Panc1 (cell line): ENCODE measurements at regions not wholly inside any gene's neighbourhood (a gene's known extent, or its start where the extent isn't known, plus 50 kb on each side); places are given as distances from the start of the nearest gene placed in this dataset.
A peak's percentile ranks its signal among the peaks of the same experiment; 100 is the strongest.

Experiments used
- ATAC-seq: fragments of 200-7000 bp; cut with Tn5 transposase; 2 replicates; pipeline ENCODE4 v1.9.1; 2020; ENCODE audit warnings: mild to moderate bottlenecking, moderate library complexity
- BruUV-seq: library from RNA; stranded (reverse); fragments of 400-500 nt; replicated peaks from 2 replicates; lab custom pipeline; 2021; lab: Mats Ljungman, UMichigan
- CTCF ChIA-PET: fragments of 300-600 bp; sonication (Branson Sonifier 250); formaldehyde crosslinking; loops from one replicate; lab custom pipeline; 2022; ENCODE audit warnings: antibody characterized with exemption; lab: Charles Lee
- POLR2A ChIA-PET: fragments of 300-600 bp; sonication (Branson Sonifier 250); formaldehyde crosslinking; loops from one replicate; lab custom pipeline; 2022; ENCODE audit warnings: antibody characterized with exemption; lab: Charles Lee
- DNase-seq: peaks from one replicate; pipeline ENCODE4 v3.0.0-alpha.2; 2010; ENCODE audit warnings: low read depth, low spot score
- H3K27ac ChIP-seq: 2 replicates; pipeline ENCODE4 v1.5.1; 2011; ENCODE audit warnings: mild to moderate bottlenecking, low read length, inconsistent platforms
- H3K27me3 ChIP-seq: fragments of 200-500 bp; sonication (Bioruptor generic); 2 replicates; pipeline ENCODE4 v1.6.0; 2014; ENCODE audit warnings: low read length, inconsistent platforms; ENCODE audit not compliant: control insufficient read depth, insufficient read depth
- H3K36me3 ChIP-seq: fragments of 200-500 bp; sonication (Bioruptor generic); 2 replicates; pipeline ENCODE4 v1.5.1; 2014; ENCODE audit warnings: inconsistent platforms, mild to moderate bottlenecking, low read length, moderate library complexity; ENCODE audit not compliant: control insufficient read depth, insufficient read depth
- H3K4me1 ChIP-seq: 2 replicates; pipeline ENCODE4 v1.5.1; 2011; ENCODE audit warnings: inconsistent platforms, mild to moderate bottlenecking, low read length, moderate library complexity; ENCODE audit not compliant: control insufficient read depth, insufficient read depth
- H3K4me3 ChIP-seq, 2 experiments: 2 replicates each; pipeline ENCODE4 v1.5.1; 2011 to 2012; ENCODE audit warnings: low read depth in 2 of 2, low read length in 2 of 2, mild to moderate bottlenecking in 2 of 2, inconsistent platforms in 1 of 2, moderate library complexity in 1 of 2
- H3K9me3 ChIP-seq: fragments of 200-500 bp; sonication (Bioruptor generic); 2 replicates; pipeline ENCODE4 v1.5.1; 2014; ENCODE audit warnings: low read depth, mild to moderate bottlenecking, inconsistent platforms, low read length, moderate library complexity; ENCODE audit not compliant: control insufficient read depth, insufficient read depth
- CTCF ChIP-seq: fragments of 450-650 bp; IDR thresholded peaks from 2 replicates; pipeline ENCODE4 v1.5.1; 2017; ENCODE audit warnings: mild to moderate bottlenecking
- POLR2AphosphoS5 ChIP-seq: IDR thresholded peaks from 2 replicates; pipeline ENCODE4 v1.6.1; 2012; ENCODE audit warnings: mild to moderate bottlenecking, low read depth, low read length, moderate library complexity
- REST ChIP-seq, 2 experiments: IDR thresholded peaks; 2 replicates each; pipeline ENCODE4 v1.6.1; 2011 to 2012; ENCODE audit warnings: low read depth in 2 of 2, control low read depth in 1 of 2, low read length in 1 of 2, mild to moderate bottlenecking in 1 of 2, moderate library complexity in 1 of 2; ENCODE audit not compliant: insufficient read depth in 1 of 2
- SIN3A ChIP-seq: IDR thresholded peaks from 2 replicates; pipeline ENCODE4 v1.6.1; 2012; ENCODE audit warnings: low read depth, mild to moderate bottlenecking, low read length, moderate library complexity, borderline replicate concordance; ENCODE audit not compliant: insufficient read depth
- TCF7L2 ChIP-seq: IDR thresholded peaks from 2 replicates; pipeline ENCODE4 v1.6.1; 2011; ENCODE audit warnings: mild to moderate bottlenecking, low read depth, low read length, inconsistent platforms
- in situ Hi-C: cut with HindIII; loops from 2 replicates; pipeline ENCODE4 v1.10.0; 2016; ENCODE audit warnings: low sequenced_read_pairs, low pct_unique_long_range_greater_than_20kb
- intact Hi-C: fragments of 100-400 bp; cut with micrococcal nuclease; formaldehyde crosslinking; loops from one replicate; pipeline ENCODE4 v1.10.0; 2022; ENCODE audit not compliant: unreplicated experiment

GRCh38 chr13:89694451-89694850 is 1653.0 kb upstream of the MIR17HG start:
- no peak overlapping the region for H3K4me3 ChIP-seq
- DNase-seq (no peak), ATAC-seq (no peak)
- H3K36me3 ChIP-seq: no peaks in the 10 kb centered on the region
- H3K27me3 ChIP-seq: no peaks in the 10 kb centered on the region
- intact Hi-C loops: loop anchor here (10.0 kb wide), 1 partner anchor 630 kb away; no protein-coding TSS in a partner anchor
- no peak for TF ChIP-seq TCF7L2
- no peak for TF ChIP-seq REST (IDR thresholded peaks at IDR 0.05; ENCODE audit: insufficient read depth in 1 of 2, low read depth in 2 of 2, low read length in 1 of 2)
- TF ChIP-seq POLR2AphosphoS5: no peak
- no peak for TF ChIP-seq SIN3A
- TF ChIP-seq CTCF: no peak
- ChIA-PET CTCF (no interaction called here), POLR2A (no interaction called here)
- no peak overlapping the region for H3K27ac ChIP-seq
- in situ Hi-C loops: no loop called here
- H3K4me1 ChIP-seq: no peaks in the 10 kb centered on the region
- no TSS peak for BruUV-seq
- no peaks in the 10 kb centered on the region for H3K9me3 ChIP-seq

DNA sequence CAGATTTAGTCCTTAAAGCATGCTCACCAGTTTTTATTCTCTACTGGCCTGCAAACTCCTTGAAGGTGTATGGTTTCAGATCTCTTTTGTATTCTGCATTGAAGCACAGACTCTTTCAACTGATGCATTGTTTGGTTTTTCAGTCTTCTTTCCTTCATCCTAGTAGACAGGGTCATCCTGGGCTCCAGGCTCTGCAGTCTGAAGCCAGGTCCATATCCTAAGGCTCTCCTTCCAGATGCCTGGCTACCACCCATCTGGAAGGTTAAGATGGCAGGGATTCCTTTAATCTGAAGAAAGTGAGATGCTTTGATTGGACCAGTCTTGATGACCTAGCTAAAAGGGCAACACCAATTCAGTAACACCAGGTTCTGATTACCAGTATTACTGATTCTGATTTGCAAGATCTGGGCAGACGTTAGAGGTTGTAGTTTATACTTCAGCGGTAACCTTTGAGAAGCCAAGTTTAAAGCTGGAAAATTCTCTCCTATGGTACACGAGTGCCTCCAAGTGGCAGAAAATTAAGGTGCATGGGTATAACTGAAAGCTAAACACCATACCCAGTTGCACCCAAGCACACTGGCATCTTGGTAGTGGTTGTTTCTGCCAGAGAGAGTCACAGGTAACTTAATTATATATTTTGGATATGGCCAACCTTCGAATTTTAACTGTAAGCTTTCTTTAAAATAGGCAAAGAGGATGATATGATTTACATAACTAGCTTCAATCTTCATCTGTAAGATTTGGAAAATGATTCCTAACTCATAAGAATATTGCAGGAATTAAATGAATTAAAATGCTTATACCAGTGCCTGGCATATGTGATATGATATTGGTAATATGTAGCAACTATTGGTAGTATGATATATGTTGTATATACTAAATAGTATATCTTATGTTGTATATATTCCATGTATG is 1651.9 kb upstream of the MIR17HG start:
- ChIA-PET POLR2A (no interaction called here), CTCF (no interaction called here)
- in situ Hi-C loops (no loop called here), intact Hi-C loops (loop anchor here (10.0 kb wide), 1 partner anchor 631 kb away; no protein-coding TSS in a partner anchor)
- H3K9me3 ChIP-seq: no peaks in the 10 kb centered on the region
- no TSS peak for BruUV-seq
- H3K4me3 ChIP-seq: no peak overlapping the region
- H3K27me3 ChIP-seq: no peaks in the 10 kb centered on the region
- H3K4me1 ChIP-seq: no peaks in the 10 kb centered on the region
- no peak for TF ChIP-seq REST (IDR thresholded peaks at IDR 0.05; ENCODE audit: insufficient read depth in 1 of 2, low read depth in 2 of 2, low read length in 1 of 2)
- peak; percentile 73 for TF ChIP-seq CTCF
- no peak for ATAC-seq
- H3K36me3 ChIP-seq: no peaks in the 10 kb centered on the region
- DNase-seq: peak; percentile 22
- no peak overlapping the region for H3K27ac ChIP-seq
